OCI-LY7 (cell line): ENCODE measurements at regions not wholly inside any gene's neighbourhood (a gene's known extent, or its start where the extent isn't known, plus 50 kb on each side); places are given as distances from the start of the nearest gene placed in this dataset.

Experiments used
- BruUV-seq: library from RNA; stranded (reverse); fragments of 400-500 nt; replicated peaks from 2 replicates; lab custom pipeline; 2021; lab: Mats Ljungman, UMichigan
- CTCF ChIA-PET: fragments of 300-600 bp; sonication (Branson Sonifier 250); formaldehyde crosslinking; loops from one replicate; lab custom pipeline; 2022; ENCODE audit warnings: antibody characterized with exemption; ENCODE audit not compliant: unreplicated experiment; lab: Charles Lee
- POLR2A ChIA-PET: fragments of 300-600 bp; sonication (Branson Sonifier 250); formaldehyde crosslinking; loops from one replicate; lab custom pipeline; 2022; ENCODE audit warnings: antibody characterized with exemption; lab: Charles Lee
- DNase-seq: peaks from one replicate; pipeline ENCODE4 v3.0.0-alpha.2; 2015; ENCODE audit warnings: low spot score
- H2AFZ ChIP-seq: fragments of 200-600 bp; sonication (generic), shearing (Covaris generic); 2 replicates; pipeline ENCODE4 v1.6.1; 2014; ENCODE audit warnings: mild to moderate bottlenecking, antibody characterized with exemption, low read length, moderate library complexity
- H3K27ac ChIP-seq: fragments of 200-600 bp; sonication (generic); 2 replicates; pipeline ENCODE4 v1.5.1; 2014; ENCODE audit warnings: mixed run types, low read depth, mild to moderate bottlenecking, moderate library complexity, low read length, inconsistent platforms; ENCODE audit not compliant: poor library complexity, severe bottlenecking
- H3K36me3 ChIP-seq: fragments of 200-600 bp; sonication (generic); 2 replicates; pipeline ENCODE4 v1.6.1; 2014; ENCODE audit warnings: mild to moderate bottlenecking, antibody characterized with exemption, low read length, moderate library complexity, mixed read lengths; ENCODE audit not compliant: insufficient read depth
- H3K4me1 ChIP-seq: fragments of 200-600 bp; sonication (generic); 2 replicates; pipeline ENCODE4 v1.5.1; 2014; ENCODE audit warnings: mild to moderate bottlenecking, low read length; ENCODE audit not compliant: insufficient read depth, poor library complexity, severe bottlenecking
- H3K4me2 ChIP-seq: fragments of 200-600 bp; sonication (generic); 2 replicates; pipeline ENCODE4 v1.6.1; 2014; ENCODE audit warnings: mild to moderate bottlenecking, low read length
- H3K4me3 ChIP-seq: fragments of 200-600 bp; sonication (generic); 2 replicates; pipeline ENCODE4 v1.5.1; 2014; ENCODE audit warnings: mild to moderate bottlenecking, low read depth, low read length; ENCODE audit not compliant: poor library complexity, severe bottlenecking
- H3K79me2 ChIP-seq: fragments of 200-600 bp; sonication (generic); 2 replicates; pipeline ENCODE4 v1.6.1; 2016; ENCODE audit warnings: low read depth, mild to moderate bottlenecking, low read length, moderate library complexity, mixed read lengths; ENCODE audit not compliant: insufficient read depth
- H3K9me2 ChIP-seq: fragments of 200-600 bp; sonication (generic); 2 replicates; pipeline ENCODE4 v1.6.1; 2016; ENCODE audit warnings: mild to moderate bottlenecking, low read length, mixed read lengths; ENCODE audit not compliant: insufficient read depth
- H3K9me3 ChIP-seq: fragments of 200-600 bp; sonication (generic); 2 replicates; pipeline ENCODE4 v1.6.1; 2014; ENCODE audit warnings: mild to moderate bottlenecking, mixed run types, low read length, mixed read lengths
- H4K20me1 ChIP-seq: fragments of 200-600 bp; sonication (generic); 2 replicates; pipeline ENCODE4 v1.6.1; 2014; ENCODE audit warnings: mild to moderate bottlenecking, antibody characterized with exemption, low read length, moderate library complexity, mixed read lengths; ENCODE audit not compliant: insufficient read depth
- EZH2phosphoT487 ChIP-seq: fragments of 200-600 bp; sonication (generic); IDR thresholded peaks from 2 replicates; pipeline ENCODE4 v1.6.1; 2018; ENCODE audit warnings: low read depth, borderline replicate concordance, mild to moderate bottlenecking, mixed run types, antibody characterized with exemption, low read length, moderate library complexity, mixed read lengths
- intact Hi-C: fragments of 100-400 bp; cut with micrococcal nuclease; formaldehyde crosslinking; loops from one replicate; pipeline ENCODE4 v1.10.0; 2022; ENCODE audit not compliant: unreplicated experiment
- TF ChIP-seq, protein P1 (sequence below): fragments of 200-600 bp; sonication (generic); conservative IDR thresholded peaks from 2 replicates; pipeline ENCODE4 v1.5.1; 2014; ENCODE audit warnings: mild to moderate bottlenecking, antibody characterized with exemption, low read length, moderate library complexity, mixed read lengths

DNA sequence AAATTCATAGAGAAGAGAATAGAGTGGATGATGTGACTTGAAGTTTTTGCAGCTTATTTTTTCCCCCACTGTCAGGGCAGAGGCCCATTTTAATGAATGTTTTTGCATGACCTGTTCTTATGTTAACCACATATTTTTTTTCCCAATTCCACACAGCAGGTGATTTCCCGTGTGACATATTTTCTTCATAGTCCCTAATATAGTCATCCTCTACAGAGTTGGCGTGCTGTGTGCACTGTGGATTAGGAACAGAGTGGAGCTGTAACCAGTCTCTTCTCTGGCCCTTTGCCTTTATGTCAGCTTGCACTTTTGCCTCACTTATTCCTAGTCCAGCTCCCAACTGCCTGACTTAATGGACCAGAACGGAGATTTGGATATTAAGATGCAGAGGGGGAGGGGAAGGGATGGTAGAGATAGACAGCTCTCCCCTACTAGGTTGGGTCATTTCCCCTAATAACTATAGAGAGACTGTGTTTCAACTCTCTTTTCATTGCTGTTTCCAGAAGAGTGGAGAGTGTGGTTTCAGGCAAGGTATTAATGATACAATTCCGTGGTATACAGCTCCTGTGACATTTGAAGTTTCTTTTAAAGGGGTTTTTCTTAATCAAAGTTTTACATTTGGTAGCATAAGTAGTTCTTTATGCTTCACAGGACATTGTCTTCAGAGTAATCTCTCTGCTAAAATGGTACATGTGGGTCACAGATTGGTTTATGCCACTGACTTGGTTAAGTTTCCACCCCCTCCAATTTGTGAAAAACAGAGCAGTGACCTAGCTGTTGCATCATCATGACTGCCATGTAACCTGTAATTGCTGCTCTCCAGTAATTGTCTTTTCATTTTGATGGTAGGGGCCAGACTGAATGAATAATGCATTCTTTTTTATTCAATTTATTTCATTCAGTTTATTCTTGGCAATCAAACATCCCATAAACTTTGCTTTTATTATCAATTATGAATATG is 161.3 kb downstream of the HAUS1 start:
- no peaks in the 10 kb centered on the region for H3K9me3 ChIP-seq
- H3K4me1 ChIP-seq: peaks cover 8% of the 10 kb centered on the region
- ChIA-PET CTCF (no interaction called here), POLR2A (interaction anchor here (0.5 to 0.7 kb wide), 2 partner anchors 123 to 303 kb away, joined by 4 to 5 read pairs; no protein-coding TSS in a partner anchor)
- H3K27ac ChIP-seq: no peak overlapping the region
- peaks cover 26% of the 10 kb centered on the region for H3K36me3 ChIP-seq
- no peaks in the 10 kb centered on the region for H3K9me2 ChIP-seq
- no peak overlapping the region for H2AFZ ChIP-seq
- DNase-seq: no peak
- BruUV-seq: no TSS peak
- no peak overlapping the region for H3K4me2 ChIP-seq
- H4K20me1 ChIP-seq: no peaks in the 10 kb centered on the region
- H3K4me3 ChIP-seq: no peak overlapping the region
- no peak for TF ChIP-seq EZH2phosphoT487
- TF ChIP-seq, protein P1, sequence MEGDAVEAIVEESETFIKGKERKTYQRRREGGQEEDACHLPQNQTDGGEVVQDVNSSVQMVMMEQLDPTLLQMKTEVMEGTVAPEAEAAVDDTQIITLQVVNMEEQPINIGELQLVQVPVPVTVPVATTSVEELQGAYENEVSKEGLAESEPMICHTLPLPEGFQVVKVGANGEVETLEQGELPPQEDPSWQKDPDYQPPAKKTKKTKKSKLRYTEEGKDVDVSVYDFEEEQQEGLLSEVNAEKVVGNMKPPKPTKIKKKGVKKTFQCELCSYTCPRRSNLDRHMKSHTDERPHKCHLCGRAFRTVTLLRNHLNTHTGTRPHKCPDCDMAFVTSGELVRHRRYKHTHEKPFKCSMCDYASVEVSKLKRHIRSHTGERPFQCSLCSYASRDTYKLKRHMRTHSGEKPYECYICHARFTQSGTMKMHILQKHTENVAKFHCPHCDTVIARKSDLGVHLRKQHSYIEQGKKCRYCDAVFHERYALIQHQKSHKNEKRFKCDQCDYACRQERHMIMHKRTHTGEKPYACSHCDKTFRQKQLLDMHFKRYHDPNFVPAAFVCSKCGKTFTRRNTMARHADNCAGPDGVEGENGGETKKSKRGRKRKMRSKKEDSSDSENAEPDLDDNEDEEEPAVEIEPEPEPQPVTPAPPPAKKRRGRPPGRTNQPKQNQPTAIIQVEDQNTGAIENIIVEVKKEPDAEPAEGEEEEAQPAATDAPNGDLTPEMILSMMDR: no peak
- no peaks in the 10 kb centered on the region for H3K79me2 ChIP-seq
- intact Hi-C loops: no loop called here

DNA sequence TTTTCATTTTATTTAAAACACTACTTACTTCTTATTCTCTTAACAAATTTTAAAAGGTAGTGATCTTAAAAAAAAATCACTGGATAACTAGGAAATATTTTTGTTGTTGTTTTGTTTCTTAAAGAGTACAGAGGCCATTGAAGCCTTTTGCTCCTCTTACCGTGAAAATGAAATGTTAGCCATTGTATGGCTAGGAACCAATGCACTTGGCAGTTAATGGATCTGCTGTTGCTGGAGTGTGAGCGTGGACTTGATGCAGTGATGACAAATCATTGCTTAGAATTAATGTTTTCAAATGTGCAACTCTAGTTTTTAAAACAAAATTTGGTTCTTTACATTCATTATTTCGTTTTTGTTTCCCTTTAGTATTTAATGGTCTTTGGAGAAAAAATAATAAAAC is 162.3 kb downstream of the HAUS1 start:
- H3K36me3 ChIP-seq: peaks cover 26% of the 10 kb centered on the region
- H3K79me2 ChIP-seq: no peaks in the 10 kb centered on the region
- BruUV-seq: no TSS peak
- H3K4me1 ChIP-seq: peaks cover 8% of the 10 kb centered on the region
- TF ChIP-seq EZH2phosphoT487: no peak
- TF ChIP-seq, protein P1: no peak
- intact Hi-C loops: no loop called here
- H3K9me2 ChIP-seq: no peaks in the 10 kb centered on the region
- H2AFZ ChIP-seq: no peak overlapping the region
- H3K27ac ChIP-seq: no peak overlapping the region
- CTCF ChIA-PET: no interaction called here
- no peak for DNase-seq
- POLR2A ChIA-PET: no interaction called here
- H3K4me2 ChIP-seq: no peak overlapping the region
- H3K4me3 ChIP-seq: no peak overlapping the region
- no peaks in the 10 kb centered on the region for H3K9me3 ChIP-seq
- no peaks in the 10 kb centered on the region for H4K20me1 ChIP-seq

DNA sequence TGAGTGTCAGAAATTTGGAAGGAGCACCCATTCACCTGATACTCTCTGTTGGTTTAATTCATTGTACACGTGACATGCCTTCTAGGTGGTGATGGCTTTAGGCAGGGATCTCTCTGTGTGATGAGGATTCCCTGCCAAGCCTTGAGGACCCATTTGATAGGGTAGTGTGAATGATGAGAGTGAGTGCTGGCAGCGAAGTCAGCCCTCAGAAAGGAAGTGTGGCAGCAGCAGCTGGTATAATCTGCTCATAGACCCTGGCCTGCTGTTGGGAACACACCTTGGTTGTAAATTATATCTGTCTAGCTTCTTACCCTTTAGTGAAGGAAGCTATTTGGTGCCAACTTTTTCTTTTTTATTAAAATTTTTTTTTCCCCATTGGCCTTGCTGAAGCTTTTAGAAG is 164.5 kb downstream of the HAUS1 start:
- Histone ChIP-seq H3K9me2 (no peaks in the 10 kb centered on the region), H3K27ac (no peak overlapping the region), H3K4me2 (no peak overlapping the region), H2AFZ (no peak overlapping the region), H3K4me3 (no peak overlapping the region), H4K20me1 (no peaks in the 10 kb centered on the region), H3K36me3 (peaks cover 19% of the 10 kb centered on the region), H3K79me2 (no peaks in the 10 kb centered on the region), H3K4me1 (peaks cover 8% of the 10 kb centered on the region), H3K9me3 (no peaks in the 10 kb centered on the region)
- CTCF ChIA-PET: no interaction called here
- BruUV-seq: no TSS peak
- POLR2A ChIA-PET: no interaction called here
- TF ChIP-seq EZH2phosphoT487: no peak
- TF ChIP-seq, protein P1: no peak
- no peak for DNase-seq
- intact Hi-C loops: no loop called here
